ENCODE measurements at regions not wholly inside any gene's neighbourhood (a gene's known extent, or its start where the extent isn't known, plus 50 kb on each side); places are given as distances from the start of the nearest gene placed in this dataset.
"Not testable (repeated sequence)": the region's sequence is repeated elsewhere in the genome, so short reads cannot be mapped to it uniquely, and the experiment has no call there.

DNA sequence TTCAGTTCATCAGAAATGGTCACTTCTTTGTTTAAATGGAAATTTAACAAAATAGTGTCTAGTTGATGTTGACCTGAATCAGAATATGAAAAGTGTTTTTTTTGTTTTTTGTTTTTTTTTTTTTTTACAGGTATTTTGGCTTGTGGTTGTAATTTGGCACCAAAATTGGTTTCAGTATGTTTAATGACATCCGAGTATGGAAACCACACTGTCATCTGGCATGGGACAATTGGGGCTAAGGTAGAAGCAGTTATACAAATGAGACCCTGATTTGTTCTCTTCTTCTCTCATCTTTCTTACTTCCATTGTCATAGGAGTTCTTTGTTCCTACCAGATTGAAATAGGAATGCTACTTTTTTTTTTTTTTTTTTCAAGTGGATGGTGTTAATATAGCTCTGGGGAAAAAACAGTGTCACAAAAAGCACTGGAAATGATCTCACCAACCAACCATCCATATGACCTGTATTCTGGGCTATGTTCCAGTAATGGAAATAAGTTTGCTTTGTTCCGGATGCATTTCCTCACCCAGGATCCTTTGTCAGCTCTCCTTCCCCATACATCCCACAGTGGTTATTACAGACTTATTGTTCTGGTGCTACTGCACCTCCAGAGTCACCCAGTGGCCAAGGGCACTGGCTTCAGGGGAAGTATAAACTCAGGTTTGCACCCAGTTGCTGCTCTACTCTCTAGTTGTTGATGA lies 95.8 kb downstream of the ATXN3L start:
- no peak for DNase-seq (ENCODE audit: low read depth, low spot score)

DNA sequence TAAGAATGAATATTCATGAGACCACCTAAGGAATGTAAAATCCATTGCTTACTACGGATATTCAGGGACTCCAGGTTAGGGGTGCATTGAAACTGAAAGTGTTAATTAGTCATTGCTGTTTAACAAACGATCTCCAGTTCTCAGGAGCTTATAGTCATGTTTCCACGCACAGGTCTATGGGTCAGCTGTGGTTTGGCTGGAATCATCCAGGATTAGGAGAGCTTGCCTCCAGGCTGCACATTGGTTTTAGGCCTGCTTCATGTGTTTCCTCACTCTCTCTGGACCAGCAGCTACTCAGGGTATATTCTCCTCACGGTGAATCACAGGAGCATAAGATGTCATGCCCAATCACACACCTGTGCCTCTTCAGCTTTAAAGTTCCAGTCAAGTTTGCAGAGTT lies 98.9 kb downstream of the ATXN3L start:
- no peak for DNase-seq (ENCODE audit: low read depth, low spot score)

DNA sequence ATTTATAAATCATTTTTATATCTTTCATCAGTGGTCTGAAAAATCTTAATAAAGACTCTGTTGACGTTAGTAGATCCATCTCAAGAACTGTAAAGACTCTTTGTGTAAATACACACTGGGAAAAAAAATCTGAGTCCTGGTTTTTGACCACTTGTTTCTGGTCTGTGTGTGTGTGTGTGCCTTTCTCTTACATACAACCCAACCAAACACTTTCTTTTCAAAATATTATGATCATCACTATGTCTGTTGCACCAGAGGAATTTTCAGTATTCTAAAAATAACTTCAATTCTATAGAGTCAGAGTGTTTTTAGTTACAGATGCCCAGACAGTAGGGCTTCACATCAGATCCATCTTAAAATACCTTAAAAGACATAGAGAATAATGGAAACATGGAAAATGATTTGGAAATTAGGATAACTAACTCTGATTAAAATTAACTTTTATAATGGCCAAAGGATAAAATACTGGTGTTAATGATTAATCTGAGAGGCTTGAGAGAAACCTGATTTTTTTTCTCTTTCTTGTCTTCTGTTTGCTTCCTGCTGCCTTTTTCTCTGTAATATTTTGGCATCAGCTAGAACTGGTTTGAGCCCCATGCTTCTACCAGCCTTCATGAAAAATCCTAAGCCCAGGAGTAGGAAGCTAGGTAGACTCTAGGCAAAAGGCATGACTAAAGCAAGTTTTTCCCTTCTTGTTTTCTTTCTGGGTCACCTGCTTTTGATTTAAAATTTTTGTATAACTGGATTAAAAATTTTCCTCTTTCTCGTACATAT lies 99.7 kb downstream of the ATXN3L start:
- no peak for DNase-seq (ENCODE audit: low read depth, low spot score)

GRCh38 chrX:13218758-13219157 lies 101.1 kb downstream of the ATXN3L start:
- no peak for DNase-seq (ENCODE audit: low read depth, low spot score)

- no peak for DNase-seq (ENCODE audit: low read depth, low spot score)
Observed at GRCh38 chrX:13216139-13216538, 103.7 kb downstream of the ATXN3L start.

DNA sequence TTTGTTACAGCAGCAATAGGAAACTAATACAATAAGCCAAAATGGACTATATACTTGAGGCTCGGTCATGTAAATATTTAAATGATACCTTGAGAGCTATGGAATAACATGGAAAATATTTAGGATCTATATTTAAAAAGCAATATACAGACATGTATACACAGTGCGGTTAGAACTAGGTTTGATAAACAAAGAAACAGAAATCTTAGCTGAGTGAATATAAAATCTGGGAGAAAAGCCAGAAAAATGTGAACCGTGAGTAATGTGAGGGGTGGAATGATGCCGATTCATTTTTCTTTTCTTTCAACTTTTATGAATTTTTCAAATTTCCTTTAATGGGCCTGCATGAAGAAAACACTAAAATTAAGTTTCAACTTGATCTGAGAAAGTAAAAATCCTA lies 104.1 kb downstream of the ATXN3L start:
- no peak for DNase-seq (ENCODE audit: low read depth, low spot score)

GRCh38 chrX:13212191-13212651 lies 107.6 kb downstream of the ATXN3L start:
- no peak for DNase-seq (ENCODE audit: low read depth, low spot score)

GRCh38 chrX:13210142-13210541 lies 109.7 kb downstream of the ATXN3L start:
- not testable (repeated sequence) for DNase-seq (ENCODE audit: low read depth, low spot score)

DNA sequence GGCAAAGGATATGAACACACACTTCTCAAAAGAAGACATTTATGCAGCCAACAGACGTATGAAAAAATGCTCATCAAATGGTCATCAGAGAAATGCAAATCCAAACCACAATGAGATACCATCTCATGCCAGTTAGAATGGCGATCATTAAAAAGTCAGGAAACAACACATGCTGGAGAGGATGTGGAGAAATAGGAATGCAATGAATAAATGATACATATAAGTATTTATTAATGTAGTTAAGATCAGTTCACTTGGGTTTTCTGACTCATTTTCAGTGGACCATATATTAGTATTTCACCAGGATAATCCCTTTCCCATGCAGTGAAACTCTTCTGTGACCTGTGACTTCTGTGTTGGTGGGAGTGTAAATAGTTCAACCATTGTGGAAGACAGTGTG lies 110.1 kb downstream of the ATXN3L start:
- DNase-seq (ENCODE audit: low read depth, low spot score), result not testable (repeated sequence)

DNA sequence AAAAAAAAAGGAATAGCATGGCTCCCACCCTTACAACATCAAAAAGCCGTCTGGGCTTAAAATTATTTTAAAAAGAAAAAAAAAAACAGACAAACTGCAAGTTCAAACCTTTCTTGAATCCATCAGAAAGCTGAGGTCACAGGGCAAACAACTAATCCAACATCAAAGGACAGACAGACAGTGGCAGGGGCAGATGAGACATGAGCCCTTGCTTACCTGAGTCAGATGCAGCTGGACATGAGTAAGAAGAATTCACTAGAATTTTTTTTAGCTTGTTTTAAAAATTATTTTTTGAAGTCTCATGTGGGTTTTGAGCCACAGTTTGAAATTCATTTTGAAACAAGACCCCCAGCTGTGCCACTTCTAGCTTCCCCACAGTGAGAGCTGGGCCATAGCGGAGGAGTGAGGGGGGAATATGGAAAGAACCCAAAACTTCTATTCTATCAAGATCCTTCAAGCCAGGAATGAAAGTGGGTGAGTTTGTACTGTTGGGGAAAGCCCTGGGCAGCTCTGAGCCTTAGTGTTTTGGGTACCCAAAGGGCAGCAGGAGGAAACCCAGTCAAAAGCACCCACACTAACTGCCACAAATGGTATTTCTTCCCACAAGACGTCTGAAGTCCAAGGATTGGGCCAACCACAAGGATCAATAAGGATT lies 111.4 kb downstream of the ATXN3L start:
- DNase-seq (ENCODE audit: low read depth, low spot score), result no peak

DNA sequence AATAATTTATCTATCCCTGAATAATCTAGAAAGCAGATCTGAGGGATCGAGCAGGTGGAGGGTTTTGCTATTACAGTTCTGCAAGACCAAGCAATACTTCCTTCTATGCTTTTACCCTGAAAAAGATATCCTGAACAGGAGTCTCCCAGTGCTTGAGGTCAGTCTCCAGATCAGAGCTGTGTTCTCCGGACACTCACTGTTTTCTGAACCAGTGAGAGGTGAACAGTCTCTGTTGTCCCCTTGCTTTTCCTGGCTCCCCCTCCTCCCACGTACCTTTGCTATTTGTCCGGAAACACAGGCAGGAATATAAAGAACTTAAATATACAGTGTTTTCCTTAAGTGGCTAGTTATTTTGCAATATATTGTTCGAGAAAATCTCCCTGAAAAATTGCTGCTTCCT lies 116.6 kb downstream of the ATXN3L start:
- no peak for DNase-seq (ENCODE audit: low read depth, low spot score)

DNA sequence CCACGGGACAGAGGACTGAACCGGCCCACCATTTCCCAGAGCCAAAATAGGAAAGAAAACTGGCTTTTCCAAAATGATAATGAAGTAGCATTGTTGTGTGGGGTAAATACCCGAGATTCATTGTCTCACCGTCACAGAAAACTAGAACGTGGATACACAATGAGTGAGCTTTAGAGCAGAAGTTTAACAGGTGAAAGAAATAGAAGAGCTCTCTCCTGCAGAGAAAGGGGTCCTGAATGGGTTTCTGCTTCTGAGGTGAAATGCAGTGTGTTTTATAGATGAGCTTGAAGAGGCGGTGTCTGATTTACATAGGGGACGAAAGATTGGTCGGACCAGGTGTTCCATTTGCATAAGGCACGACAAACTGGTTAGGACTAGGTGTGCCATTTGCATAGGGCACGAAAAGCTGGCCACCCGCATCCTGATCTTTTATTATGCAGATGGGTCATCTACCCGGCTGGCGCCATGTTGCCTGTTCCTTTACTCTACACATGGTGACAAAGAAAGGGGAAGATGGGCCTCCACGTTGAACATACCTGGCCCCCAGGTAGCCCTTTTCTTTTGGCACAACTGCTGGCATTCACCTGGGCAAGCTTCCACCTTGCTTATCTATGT lies 118.1 kb downstream of the ATXN3L start:
- DNase-seq (ENCODE audit: low read depth, low spot score), result no peak

DNA sequence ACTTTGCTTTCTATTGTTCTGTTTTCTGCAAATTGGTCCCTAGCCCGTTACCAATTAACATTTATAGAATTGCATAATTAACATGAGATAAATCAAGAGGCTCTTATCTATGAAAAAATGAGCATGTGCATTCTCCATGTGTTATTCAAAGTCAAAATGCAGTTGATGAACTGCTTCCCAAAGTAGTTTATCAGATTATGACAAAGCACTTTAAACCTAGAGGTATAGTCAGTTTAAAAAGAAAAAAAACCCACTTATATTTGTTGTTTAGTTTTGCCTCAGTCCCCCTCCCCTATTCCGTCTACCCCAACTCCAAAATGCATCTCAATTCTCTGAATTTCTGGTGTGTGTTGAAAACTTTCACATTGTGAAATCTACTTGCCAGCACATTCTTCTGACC lies 119.5 kb downstream of the ATXN3L start:
- no peak for DNase-seq (ENCODE audit: low read depth, low spot score)

- no peak for DNase-seq (ENCODE audit: low read depth, low spot score)
Observed at GRCh38 chrX:13198762-13199064, 121.1 kb downstream of the ATXN3L start.

GRCh38 chrX:13198056-13198761 lies 121.6 kb downstream of the ATXN3L start:
- DNase-seq (ENCODE audit: low read depth, low spot score), result no peak

GRCh38 chrX:13196782-13197181 lies 123.1 kb downstream of the ATXN3L start:
- no peak for DNase-seq (ENCODE audit: low read depth, low spot score)

- DNase-seq (ENCODE audit: low read depth, low spot score), result no peak
Observed at GRCh38 chrX:13195340-13195739, 124.5 kb downstream of the ATXN3L start.

GRCh38 chrX:13194291-13195103 lies 125.4 kb downstream of the ATXN3L start:
- DNase-seq (ENCODE audit: low read depth, low spot score), result no peak

DNA sequence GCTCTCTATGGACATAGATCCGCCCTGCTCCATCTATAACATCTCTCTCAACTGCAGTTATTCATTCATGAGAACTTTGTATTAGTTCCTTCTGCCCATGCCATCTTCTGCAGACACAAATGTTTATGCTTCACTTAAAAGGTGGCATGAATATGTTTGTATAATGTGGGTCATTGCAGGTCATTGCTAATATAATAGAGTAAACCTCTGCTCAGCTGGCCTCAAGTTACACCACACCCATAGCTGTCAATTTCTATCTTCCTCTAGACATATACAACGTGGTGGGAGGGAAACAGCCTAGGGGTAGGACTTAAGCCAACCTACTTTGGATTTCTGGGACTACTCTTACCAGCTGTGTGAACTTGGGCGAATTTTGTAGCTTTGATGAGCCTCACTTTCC lies 129.8 kb downstream of the ATXN3L start:
- DNase-seq (ENCODE audit: low read depth, low spot score), result no peak

GRCh38 chrX:13189380-13189779 lies 130.5 kb downstream of the ATXN3L start:
- DNase-seq (ENCODE audit: low read depth, low spot score), result no peak

DNA sequence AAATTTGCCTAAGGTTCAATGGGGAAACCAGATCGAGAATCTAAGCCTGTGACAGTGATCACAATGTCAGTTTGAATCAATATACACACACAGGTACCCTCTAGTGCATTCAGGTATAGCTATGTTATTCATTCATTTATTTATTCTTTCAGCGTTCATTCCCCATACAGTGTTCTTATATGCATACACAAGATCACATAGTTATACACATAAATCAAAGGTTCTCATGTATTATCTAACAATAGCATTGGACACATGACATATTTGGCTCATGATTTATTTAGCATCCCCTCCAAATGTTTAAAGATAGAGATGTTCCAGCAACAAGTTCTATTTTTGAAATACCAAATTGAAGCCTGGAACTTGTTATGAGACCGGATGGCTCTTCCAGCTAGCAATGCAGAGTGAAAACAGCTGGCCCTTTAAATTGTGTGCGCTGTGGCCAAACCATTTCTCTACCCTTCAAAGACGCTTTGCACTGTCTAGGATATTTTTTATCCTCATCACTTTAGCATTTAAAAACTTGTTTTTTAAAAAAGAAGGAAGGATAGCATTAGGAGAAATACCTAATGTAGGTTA lies 131.0 kb downstream of the ATXN3L start:
- no peak for DNase-seq (ENCODE audit: low read depth, low spot score)
